GM12891 (cell line): ENCODE measurements at regions not wholly inside any gene's neighbourhood (a gene's known extent, or its start where the extent isn't known, plus 50 kb on each side); places are given as distances from the start of the nearest gene placed in this dataset.

Source experiments
- DNase-seq: peaks from one replicate; pipeline ENCODE4 v3.0.0; 2011; ENCODE audit warnings: low spot score; ENCODE audit not compliant: insufficient read length
- FAIRE-seq: peaks from 2 replicates; lab custom pipeline; 2011; peaks lifted over from hg19 to GRCh38; lab: Jason Lieb, UNC
- PAX5 ChIP-seq: IDR thresholded peaks from 2 replicates; pipeline ENCODE4 v1.6.1; 2011; ENCODE audit warnings: low read length, moderate library complexity, mild to moderate bottlenecking; ENCODE audit not compliant: insufficient read depth, severe bottlenecking
- POLR2A ChIP-seq: IDR thresholded peaks from 2 replicates; pipeline ENCODE4 v1.6.1; 2011; ENCODE audit warnings: low read depth, low read length, control low read depth
- POLR2AphosphoS5 ChIP-seq: IDR thresholded peaks from 2 replicates; pipeline ENCODE4 v1.6.1; 2011; ENCODE audit warnings: low read depth, low read length, control low read depth
- POU2F2 ChIP-seq: IDR thresholded peaks from 2 replicates; pipeline ENCODE4 v1.6.1; 2011; ENCODE audit warnings: low read depth, mild to moderate bottlenecking, control low read depth, low read length, moderate library complexity
- SPI1 ChIP-seq: IDR thresholded peaks from 2 replicates; pipeline ENCODE4 v1.6.1; 2011; ENCODE audit warnings: low read depth, low read length, control low read depth
- TAF1 ChIP-seq: IDR thresholded peaks from 2 replicates; pipeline ENCODE4 v1.6.1; 2011; ENCODE audit warnings: low read depth, low read length, control low read depth

DNA sequence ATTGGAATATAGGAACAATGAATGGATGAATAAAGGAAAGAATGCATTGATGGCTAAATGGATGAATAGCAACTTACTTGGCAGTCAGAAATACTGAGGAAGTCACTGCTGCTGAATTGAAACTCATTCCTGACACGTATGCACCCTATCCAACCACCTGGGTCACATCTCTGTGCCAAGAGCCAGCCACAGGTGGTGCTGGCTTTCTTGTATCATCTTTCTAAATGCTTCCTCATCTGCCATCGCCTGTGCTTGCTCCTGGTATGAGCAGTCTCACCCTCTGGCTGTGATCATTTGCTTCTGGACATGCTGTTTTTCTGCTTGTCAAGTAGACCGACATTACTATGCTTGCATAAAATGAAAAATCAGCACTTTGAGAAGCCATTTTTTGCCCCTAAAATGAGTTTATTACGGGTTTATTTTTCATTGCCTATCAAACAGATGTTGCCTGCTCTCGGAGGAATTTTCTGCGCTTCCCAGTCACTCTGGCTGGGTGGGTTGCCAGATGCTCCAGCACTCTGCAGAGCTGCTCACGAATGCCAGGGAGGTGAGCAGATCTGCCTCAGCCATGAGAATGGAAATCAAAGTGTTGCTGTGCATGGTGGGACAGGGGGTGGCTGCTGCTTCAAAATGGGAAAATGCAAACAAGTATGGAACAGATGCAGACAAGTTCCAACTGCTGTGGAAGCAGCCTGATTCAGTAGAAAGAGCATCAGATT, 1349.6 kb upstream of the CDH8 start:
- DNase-seq (no peak), FAIRE-seq (no peak)
- no peak for TF ChIP-seq PAX5
- no peak for TF ChIP-seq TAF1
- TF ChIP-seq POLR2A = no peak
- TF ChIP-seq SPI1 = no peak
- no peak for TF ChIP-seq POU2F2
- no peak for TF ChIP-seq POLR2AphosphoS5

DNA sequence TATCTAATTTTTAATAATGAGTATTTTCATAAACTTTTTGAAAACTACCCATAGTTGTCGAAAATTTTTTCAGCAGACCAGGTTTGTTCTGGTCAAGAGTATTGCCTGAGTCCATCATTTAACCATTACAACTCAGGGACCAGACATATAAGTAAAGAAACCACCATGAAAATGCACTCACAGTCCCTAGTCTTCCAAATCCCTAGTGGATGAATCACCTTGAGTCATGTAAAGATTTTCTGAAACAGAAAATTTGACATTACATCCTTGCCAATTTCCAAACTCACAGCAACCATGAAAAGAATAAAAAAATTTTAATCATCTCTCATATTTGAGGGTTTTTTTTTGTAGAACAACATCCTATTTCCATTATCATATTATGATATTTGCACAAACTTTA, 1337.5 kb upstream of the CDH8 start:
- FAIRE-seq (no peak), DNase-seq (no peak)
- no peak for TF ChIP-seq POU2F2
- TF ChIP-seq POLR2A = no peak
- no peak for TF ChIP-seq SPI1
- TF ChIP-seq TAF1 = no peak
- no peak for TF ChIP-seq PAX5
- TF ChIP-seq POLR2AphosphoS5 = no peak

DNA sequence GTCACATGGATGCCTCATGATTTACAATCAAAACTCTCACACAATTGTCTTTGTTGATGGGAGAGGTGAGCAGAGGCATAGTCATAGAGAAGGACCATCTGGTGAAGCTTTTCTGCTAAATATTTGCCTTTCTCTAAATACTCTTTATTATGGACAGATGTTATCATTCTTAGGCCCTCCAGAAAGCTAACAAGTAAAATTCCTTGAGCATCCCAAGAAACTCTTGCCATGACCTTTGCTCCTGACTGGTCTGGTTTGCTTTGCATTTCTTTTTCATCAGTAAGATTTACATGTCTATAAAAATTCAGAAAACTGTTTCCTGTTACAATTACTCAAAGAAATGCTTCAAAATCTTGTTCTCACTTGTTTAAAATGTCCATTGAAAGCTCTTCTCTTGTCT, 1336.6 kb upstream of the CDH8 start:
- no peak for TF ChIP-seq POLR2A
- no peak for TF ChIP-seq TAF1
- no peak for TF ChIP-seq POLR2AphosphoS5
- no peak for TF ChIP-seq POU2F2
- no peak for TF ChIP-seq SPI1
- no peak for TF ChIP-seq PAX5
- FAIRE-seq = no peak

DNA sequence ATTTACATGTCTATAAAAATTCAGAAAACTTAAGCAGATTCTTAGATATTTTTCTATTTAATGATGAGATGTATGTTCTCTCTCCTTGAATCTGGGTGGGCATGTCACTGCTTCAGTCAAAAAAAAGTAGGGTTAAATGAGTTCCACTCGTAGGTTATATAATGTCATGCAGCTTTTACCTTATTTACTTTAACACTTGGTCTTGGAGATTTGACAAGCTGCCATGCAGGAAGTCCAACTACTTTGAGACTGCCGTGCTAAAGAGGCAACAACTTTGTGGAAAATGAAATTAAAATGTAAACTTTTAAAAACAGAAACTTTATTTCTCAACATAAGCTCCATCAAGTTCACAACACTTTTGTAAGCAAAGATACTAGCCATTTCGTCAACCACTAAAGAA, 1336.0 kb upstream of the CDH8 start:
- FAIRE-seq = no peak
- TF ChIP-seq TAF1 = no peak
- no peak for TF ChIP-seq PAX5
- no peak for TF ChIP-seq SPI1
- no peak for TF ChIP-seq POLR2A
- no peak for TF ChIP-seq POLR2AphosphoS5
- TF ChIP-seq POU2F2 = no peak

More for the DNA sequence above, 1336.6 kb upstream of the CDH8 start:
- DNase-seq = no peak

DNA sequence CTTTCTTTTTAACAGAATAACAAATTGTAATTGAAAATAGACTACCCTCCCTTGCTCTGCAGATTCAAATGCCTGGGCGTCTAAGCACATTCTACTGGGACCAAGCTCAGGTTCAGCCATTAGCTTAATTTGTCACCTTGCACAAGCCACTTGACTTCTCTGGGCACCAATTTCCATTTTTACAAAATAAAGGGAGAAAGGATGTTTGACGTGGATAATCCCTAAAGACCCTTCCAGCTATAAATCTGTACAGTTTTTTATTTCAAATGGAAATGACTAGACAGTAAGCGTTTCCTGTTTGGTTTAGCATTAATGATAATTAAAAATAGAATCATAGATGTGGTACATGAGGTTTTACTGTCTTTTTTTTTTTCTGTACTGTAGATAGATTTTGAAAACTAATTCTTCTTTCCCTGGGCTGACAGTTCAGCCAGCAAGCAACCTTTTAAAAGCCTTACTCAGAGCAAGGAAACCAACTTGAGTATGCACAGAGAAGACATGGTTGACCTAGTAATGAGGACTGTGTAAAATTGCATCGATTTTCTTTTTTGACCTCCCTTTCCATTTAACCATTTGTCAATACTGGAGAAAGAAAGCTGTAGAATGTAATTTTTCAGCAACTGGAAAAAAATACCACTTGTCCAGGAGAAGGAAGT, 1329.5 kb upstream of the CDH8 start:
- DNase-seq (no peak), FAIRE-seq (no peak)
- no peak for TF ChIP-seq POLR2A
- no peak for TF ChIP-seq PAX5
- TF ChIP-seq POLR2AphosphoS5 = no peak

More for the DNA sequence above, 1336.0 kb upstream of the CDH8 start:
- DNase-seq = no peak

DNA sequence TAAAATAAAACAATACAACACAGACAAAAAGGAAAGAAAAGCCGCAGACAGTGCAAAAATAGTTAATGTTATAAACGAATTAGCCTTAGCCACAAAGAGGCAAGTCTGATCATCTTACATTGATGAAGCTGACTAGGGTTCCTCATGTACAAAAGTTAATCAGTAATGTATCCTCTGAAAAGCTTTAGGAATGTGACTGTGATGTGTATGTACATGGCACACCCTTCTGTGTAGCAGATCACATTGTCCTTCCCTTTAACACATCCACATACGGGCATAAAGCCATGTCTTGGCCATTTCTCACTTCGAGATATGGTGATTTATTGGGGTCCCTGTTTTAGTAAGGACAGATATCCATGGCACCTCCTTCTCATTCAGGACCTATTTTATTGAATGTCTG, 1327.5 kb upstream of the CDH8 start:
- FAIRE-seq (no peak), DNase-seq (no peak)
- no peak for TF ChIP-seq POLR2A
- no peak for TF ChIP-seq POLR2AphosphoS5
- no peak for TF ChIP-seq SPI1
- no peak for TF ChIP-seq TAF1
- TF ChIP-seq PAX5 = no peak
- TF ChIP-seq POU2F2 = no peak

DNA sequence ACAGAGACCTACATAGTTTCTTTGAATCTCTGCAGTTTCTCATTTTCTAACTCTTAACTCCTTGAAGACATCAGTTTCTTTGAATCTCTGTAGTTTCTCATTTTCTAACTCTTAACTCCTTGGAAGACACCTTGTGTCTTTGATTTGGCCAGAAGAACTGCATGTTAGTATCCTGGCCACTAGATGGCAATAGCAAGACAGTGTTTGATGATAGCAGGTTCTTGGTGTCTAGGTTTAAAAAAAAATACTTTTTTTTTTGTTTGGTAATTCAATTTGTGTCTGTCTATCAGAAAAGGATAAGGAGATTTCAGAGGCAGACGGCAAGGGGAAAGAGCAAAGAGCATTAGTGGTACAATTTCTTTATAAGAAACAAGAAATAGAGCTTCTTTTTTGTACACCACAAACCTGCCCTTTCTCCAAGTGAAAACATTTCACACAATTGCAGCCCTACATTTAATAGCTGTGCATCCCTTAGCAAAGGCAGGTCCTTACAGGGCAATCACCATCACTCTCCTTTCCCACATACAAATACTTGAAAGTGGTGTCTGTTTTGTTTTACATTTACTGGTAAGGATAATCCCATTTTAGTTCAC, 1324.9 kb upstream of the CDH8 start:
- DNase-seq (no peak), FAIRE-seq (no peak)
- TF ChIP-seq SPI1 (no peak), TAF1 (no peak), POLR2A (no peak), POU2F2 (no peak), PAX5 (no peak), POLR2AphosphoS5 (no peak)

DNA sequence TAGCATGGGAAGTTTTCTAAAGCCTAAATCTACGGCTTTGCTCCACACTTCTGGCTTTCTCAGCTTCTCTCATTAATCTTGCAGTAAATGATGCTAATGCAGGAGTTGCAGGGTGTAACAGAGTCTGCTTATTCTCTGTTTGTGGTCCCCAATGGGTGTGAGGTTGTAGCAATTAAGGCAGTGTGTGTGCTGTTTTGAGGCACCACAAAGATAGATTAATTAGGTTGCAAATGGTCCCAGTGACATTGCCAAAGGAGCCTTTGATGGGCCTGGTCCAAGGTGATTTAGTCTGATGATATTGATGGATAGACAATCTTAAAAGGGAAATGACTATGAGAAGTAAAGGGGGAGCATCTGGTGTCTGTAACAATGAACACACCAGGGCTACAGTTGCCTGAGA, 1313.7 kb upstream of the CDH8 start:
- TF ChIP-seq SPI1 (no peak), POU2F2 (no peak), POLR2AphosphoS5 (no peak), TAF1 (no peak), PAX5 (no peak), POLR2A (no peak)
- DNase-seq (no peak), FAIRE-seq (no peak)

DNA sequence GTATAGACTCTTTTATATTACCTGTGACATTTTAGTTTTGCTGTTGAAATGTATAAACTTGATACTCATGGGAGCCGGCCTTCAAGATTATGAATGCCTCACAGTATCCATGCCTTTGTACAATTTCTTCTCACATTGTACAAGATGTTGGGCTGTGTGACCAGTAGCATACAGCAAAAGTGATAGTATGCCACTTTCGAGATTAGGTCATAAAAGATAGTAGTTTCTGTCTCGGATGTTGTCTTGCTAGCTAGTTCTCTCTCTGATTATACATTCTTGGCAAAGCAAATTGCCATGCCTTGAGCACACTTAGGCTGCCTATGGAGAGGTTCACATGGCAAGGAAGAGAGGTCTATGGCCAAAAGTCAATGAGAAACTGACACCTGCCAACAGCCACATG, 1309.8 kb upstream of the CDH8 start:
- DNase-seq = no peak
- no peak for FAIRE-seq
- no peak for TF ChIP-seq POLR2AphosphoS5
- TF ChIP-seq POU2F2 = no peak
- no peak for TF ChIP-seq PAX5
- TF ChIP-seq POLR2A = no peak
- TF ChIP-seq TAF1 = no peak
- no peak for TF ChIP-seq SPI1

DNA sequence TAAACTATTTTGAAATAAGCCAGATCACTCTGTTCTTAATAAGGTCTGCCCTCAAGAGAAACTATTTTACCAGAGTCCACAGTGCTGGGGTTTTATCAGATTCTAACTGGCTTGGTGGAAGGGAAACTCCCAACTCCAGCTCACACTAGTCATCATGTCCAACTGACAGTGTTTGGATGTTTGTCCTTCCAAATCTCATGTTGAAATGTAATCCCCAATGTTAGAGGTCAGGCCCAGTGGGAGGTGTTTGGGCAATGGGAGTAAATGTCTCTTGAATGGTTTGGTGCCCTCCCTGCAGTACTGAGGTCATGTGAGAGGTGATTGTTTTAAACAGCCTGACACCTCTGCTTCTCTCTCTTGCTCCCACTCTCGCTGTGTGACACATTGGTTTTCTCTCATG, 1301.0 kb upstream of the CDH8 start:
- no peak for TF ChIP-seq POLR2A
- TF ChIP-seq POLR2AphosphoS5 = no peak
- TF ChIP-seq TAF1 = no peak
- no peak for TF ChIP-seq POU2F2
- no peak for TF ChIP-seq PAX5
- TF ChIP-seq SPI1 = no peak
- FAIRE-seq (no peak), DNase-seq (no peak)
